ENCODE measurements at regions not wholly inside any gene's neighbourhood (a gene's known extent, or its start where the extent isn't known, plus 50 kb on each side); places are given as distances from the start of the nearest gene placed in this dataset.
"Not testable (repeated sequence)": the region's sequence is repeated elsewhere in the genome, so short reads cannot be mapped to it uniquely, and the experiment has no call there.

DNA sequence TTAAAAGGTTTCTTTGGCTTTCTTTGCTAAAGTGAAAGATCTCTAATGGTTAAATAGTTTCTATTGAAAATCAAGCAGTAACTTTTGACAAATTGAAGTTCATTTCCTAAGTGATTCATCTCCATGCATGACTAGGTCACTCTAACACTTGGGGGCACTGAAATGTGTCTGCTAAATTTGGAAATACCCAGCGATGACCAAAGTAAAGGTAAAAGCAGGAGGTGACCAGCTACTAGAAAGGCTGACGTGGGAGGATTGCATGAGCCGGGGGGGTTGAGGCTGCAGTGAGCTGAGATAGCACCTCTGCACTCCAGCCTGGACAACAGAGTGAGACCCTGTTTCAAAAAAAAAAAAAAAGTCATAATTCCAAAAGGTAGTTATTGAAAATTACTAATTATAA lies 111.8 kb upstream of the GPR141 start:
- H3K27me3 ChIP-seq (ENCODE audit: insufficient read depth in 3 of 3, low read length in 2 of 3), result no peaks in the 10 kb centered on the region
- DNase-seq (no peak), ATAC-seq (no peak)
- no peaks in the 10 kb centered on the region for H3K4me1 ChIP-seq
- H3K9me3 ChIP-seq, result no peaks in the 10 kb centered on the region
- H3K27ac ChIP-seq, result no peak overlapping the region
- intact Hi-C loops (cut with DNase I), result no loop called here
- WGBS, 3 donors, result 90 to 92% (median 92%) methylated on average over 3 of the region's 3 CpGs
- no peak overlapping the region for H3K4me3 ChIP-seq
- TF ChIP-seq, protein P1, sequence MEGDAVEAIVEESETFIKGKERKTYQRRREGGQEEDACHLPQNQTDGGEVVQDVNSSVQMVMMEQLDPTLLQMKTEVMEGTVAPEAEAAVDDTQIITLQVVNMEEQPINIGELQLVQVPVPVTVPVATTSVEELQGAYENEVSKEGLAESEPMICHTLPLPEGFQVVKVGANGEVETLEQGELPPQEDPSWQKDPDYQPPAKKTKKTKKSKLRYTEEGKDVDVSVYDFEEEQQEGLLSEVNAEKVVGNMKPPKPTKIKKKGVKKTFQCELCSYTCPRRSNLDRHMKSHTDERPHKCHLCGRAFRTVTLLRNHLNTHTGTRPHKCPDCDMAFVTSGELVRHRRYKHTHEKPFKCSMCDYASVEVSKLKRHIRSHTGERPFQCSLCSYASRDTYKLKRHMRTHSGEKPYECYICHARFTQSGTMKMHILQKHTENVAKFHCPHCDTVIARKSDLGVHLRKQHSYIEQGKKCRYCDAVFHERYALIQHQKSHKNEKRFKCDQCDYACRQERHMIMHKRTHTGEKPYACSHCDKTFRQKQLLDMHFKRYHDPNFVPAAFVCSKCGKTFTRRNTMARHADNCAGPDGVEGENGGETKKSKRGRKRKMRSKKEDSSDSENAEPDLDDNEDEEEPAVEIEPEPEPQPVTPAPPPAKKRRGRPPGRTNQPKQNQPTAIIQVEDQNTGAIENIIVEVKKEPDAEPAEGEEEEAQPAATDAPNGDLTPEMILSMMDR (IDR thresholded peaks at IDR 0.05), result no peak
- H3K36me3 ChIP-seq (ENCODE audit: insufficient read depth in 1 of 2, low read depth in 1 of 2), result no peaks in the 10 kb centered on the region

DNA sequence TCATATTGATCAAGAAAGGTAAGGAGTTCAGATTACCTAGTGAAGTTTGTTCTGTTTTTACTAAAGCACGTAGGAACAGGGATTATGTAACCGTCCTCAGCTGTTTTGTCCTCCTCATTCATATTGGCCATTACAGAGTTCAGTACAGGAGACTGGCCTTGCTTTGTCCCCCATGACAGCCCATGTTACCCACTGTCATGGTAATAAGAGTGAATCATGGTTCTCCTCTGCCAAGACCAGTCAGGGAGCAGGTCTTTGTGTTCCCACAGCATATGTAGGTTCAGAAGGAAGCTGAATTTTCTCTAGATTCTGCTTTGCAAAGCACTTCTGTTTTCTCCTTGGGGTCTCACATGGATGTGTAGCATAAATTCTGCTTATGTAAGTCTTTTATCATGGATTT lies 106.2 kb upstream of the GPR141 start:
- no peak for DNase-seq
- no peaks in the 10 kb centered on the region for H3K9me3 ChIP-seq
- TF ChIP-seq, protein P1 (IDR thresholded peaks at IDR 0.05), result no peak
- H3K27me3 ChIP-seq (ENCODE audit: insufficient read depth in 3 of 3, low read length in 2 of 3), result no peaks in the 10 kb centered on the region
- H3K4me3 ChIP-seq, result no peak overlapping the region
- no peaks in the 10 kb centered on the region for H3K36me3 ChIP-seq (ENCODE audit: insufficient read depth in 1 of 2, low read depth in 1 of 2)
- 34 to 44% (median 39%) methylated on average over 2 of the region's 2 CpGs for WGBS, 3 donors
- intact Hi-C loops (cut with DNase I), result no loop called here
- no peaks in the 10 kb centered on the region for H3K4me1 ChIP-seq
- ATAC-seq, result no peak
- H3K27ac ChIP-seq, result no peak overlapping the region

DNA sequence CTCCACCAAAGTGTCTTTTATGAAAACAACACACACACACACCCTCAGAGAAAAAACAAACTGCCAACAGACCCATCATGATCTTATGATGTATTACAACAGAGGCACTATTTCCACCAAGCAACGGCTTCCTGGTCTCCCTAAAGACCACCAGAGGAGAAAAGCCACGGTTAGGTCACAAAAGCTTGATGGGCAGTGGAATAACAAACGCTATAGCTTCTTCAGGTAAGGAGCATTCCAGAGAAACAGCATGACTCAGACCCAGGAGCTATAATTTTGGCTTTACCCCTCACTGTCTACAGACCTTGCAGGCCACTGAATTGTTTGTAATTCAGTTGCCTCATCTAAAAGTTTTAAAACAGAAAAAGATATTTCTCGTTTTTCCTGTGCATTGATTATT lies 105.7 kb upstream of the GPR141 start:
- 56 to 61% (median 60%) methylated on average over 4 of the region's 4 CpGs for WGBS, 3 donors
- ATAC-seq (no peak), DNase-seq (no peak)
- Histone ChIP-seq H3K27ac (no peak overlapping the region), H3K36me3 (ENCODE audit: insufficient read depth in 1 of 2, low read depth in 1 of 2) (no peaks in the 10 kb centered on the region), H3K4me3 (no peak overlapping the region), H3K9me3 (no peaks in the 10 kb centered on the region), H3K4me1 (no peaks in the 10 kb centered on the region), H3K27me3 (ENCODE audit: insufficient read depth in 3 of 3, low read length in 2 of 3) (no peaks in the 10 kb centered on the region)
- TF ChIP-seq, protein P1 (IDR thresholded peaks at IDR 0.05), result no peak
- intact Hi-C loops (cut with DNase I), result no loop called here

DNA sequence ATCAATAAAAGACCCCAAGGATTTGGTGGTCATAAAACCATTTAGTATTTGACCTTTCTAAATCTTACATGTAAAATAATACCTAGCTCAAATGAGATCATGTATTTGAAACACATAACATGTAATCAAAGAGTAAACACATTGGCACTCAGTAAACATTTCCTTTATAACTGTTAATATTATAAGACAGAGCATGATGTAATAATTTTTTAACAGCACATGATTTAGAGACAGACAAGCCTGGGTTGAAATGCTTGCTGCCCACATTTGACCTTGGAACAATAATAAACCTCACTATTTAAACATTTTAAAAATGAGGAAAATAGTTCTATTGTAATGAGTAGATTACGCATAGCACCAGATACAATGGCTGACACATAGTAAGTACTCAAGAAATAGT lies 105.2 kb upstream of the GPR141 start:
- Histone ChIP-seq H3K4me3 (no peak overlapping the region), H3K4me1 (no peaks in the 10 kb centered on the region), H3K27me3 (ENCODE audit: insufficient read depth in 3 of 3, low read length in 2 of 3) (no peaks in the 10 kb centered on the region), H3K36me3 (ENCODE audit: insufficient read depth in 1 of 2, low read depth in 1 of 2) (no peaks in the 10 kb centered on the region), H3K27ac (no peak overlapping the region), H3K9me3 (no peaks in the 10 kb centered on the region)
- intact Hi-C loops (cut with DNase I), result no loop called here
- DNase-seq (no peak), ATAC-seq (no peak)
- WGBS, 3 donors, result 93 to 98% (median 97%) methylated on average over 1 of the region's 1 CpG
- TF ChIP-seq, protein P1 (IDR thresholded peaks at IDR 0.05), result no peak

DNA sequence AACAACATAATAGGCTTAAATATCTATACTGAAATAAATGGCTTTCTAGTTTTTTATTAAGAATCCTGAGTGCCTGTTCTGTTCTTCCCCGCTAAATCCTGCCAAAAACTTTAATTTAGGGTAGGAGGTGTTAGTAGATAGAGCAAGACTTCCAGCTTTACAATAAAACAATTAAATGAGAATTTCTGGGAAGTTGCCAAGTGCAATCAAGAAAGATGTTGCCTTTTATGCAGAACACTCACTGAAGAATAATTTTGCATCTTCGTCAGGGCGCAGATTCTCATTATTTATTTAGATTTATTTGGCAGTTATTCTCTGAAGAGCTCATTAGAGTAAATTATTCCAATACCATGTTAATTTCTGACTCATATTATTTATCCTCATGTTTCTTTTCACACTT lies 103.2 kb upstream of the GPR141 start:
- intact Hi-C loops (cut with DNase I), result loop anchor here in 1 of 2 donors (2.0 kb wide), 1 partner anchor 36 kb away; no protein-coding TSS in a partner anchor
- ATAC-seq (no peak), DNase-seq (no peak)
- no peaks in the 10 kb centered on the region for H3K4me1 ChIP-seq
- no peak overlapping the region for H3K27ac ChIP-seq
- H3K36me3 ChIP-seq (ENCODE audit: insufficient read depth in 1 of 2, low read depth in 1 of 2), result no peaks in the 10 kb centered on the region
- WGBS, 3 donors, result 76 to 84% (median 77%) methylated on average over 3 of the region's 3 CpGs
- H3K9me3 ChIP-seq, result no peaks in the 10 kb centered on the region
- H3K27me3 ChIP-seq (ENCODE audit: insufficient read depth in 3 of 3, low read length in 2 of 3), result no peaks in the 10 kb centered on the region
- H3K4me3 ChIP-seq, result no peak overlapping the region
- TF ChIP-seq, protein P1 (IDR thresholded peaks at IDR 0.05), result no peak

DNA sequence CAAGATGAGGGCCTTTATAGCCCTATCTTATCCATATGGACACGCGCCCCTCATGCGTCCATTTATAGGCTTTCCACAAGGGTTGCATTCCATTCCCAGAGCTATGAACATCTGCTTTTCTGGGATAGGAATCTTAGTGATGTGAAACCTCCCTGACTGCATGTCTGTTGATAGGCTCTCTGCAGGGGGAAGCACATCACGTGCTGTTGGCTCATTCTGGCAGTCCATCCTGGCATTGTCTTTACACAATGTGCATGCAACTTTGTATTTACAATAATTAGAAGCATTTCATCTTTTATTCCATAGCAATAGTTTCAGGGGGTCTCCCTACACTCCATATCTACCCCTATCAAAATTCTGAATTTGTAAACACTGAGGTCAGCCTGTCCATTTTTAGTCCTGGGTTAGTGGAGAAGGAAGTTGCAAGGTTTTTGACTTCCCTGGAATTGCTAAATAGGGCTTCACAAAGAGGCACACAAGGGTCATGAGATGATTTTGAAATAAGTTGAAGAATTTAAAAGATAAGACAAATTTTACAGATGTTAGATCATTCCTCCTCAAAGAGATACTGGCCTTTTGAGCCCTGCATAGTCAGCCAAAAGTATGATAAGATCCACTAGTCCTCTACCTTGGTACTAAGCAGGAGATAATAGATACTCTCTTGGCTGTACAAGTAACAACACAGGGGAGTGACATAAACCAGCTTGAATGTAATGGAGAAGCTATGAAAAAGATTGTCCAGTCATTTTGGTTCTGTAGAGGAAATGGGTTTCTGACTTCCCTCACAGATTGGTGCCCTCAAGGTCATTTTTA lies 98.7 kb upstream of the GPR141 start:
- ATAC-seq; H3K4me1 ChIP-seq; H3K9me3 ChIP-seq; H3K27me3 ChIP-seq (ENCODE audit: insufficient read depth in 3 of 3, low read length in 2 of 3); H3K27ac ChIP-seq; H3K36me3 ChIP-seq (ENCODE audit: insufficient read depth in 1 of 2, low read depth in 1 of 2); H3K4me3 ChIP-seq; DNase-seq; intact Hi-C loops (cut with DNase I): not testable (repeated sequence)
- WGBS, 3 donors, result 24 to 35% (median 25%) methylated on average over 4 of the region's 4 CpGs

All from psoas muscle (tissue), 7 donors.